Activated naive CD4-positive, alpha-beta T cell treated with anti-CD3 and anti-CD28 coated beads, Interleukin-2, amount 10 ng/mL, durations not matched to agents 7 days and 5 days (primary cell): ENCODE measurements at regions not wholly inside any gene's neighbourhood (a gene's known extent, or its start where the extent isn't known, plus 50 kb on each side); places are given as distances from the start of the nearest gene placed in this dataset.
A peak's percentile ranks its signal among the peaks of the same experiment; 100 is the strongest.
"Not testable (repeated sequence)": the region's sequence is repeated elsewhere in the genome, so short reads cannot be mapped to it uniquely, and the experiment has no call there.

Experiments
- CTCF ChIA-PET: fragments of 350-600 bp; sonication (Branson Sonifier 250); formaldehyde crosslinking; loops from one replicate; lab custom pipeline; 2021; ENCODE audit warnings: antibody characterized with exemption; lab: Charles Lee
- DNase-seq: peaks from one replicate; pipeline ENCODE4 v3.0.0-alpha.2; 2020
- H3K27ac Mint-ChIP-seq: one replicate; pipeline ENCODE4 v1.8.0; 2021; ENCODE audit warnings: mild to moderate bottlenecking, moderate library complexity, mixed read lengths
- H3K27me3 Mint-ChIP-seq: one replicate; pipeline ENCODE4 v1.8.0; 2021; ENCODE audit warnings: mild to moderate bottlenecking, mixed read lengths
- H3K36me3 Mint-ChIP-seq: one replicate; pipeline ENCODE4 v1.8.0; 2021; ENCODE audit warnings: mixed read lengths
- H3K4me1 Mint-ChIP-seq: one replicate; pipeline ENCODE4 v1.8.0; 2021; ENCODE audit warnings: mixed read lengths
- H3K4me3 Mint-ChIP-seq: one replicate; pipeline ENCODE4 v1.8.0; 2021; ENCODE audit warnings: mild to moderate bottlenecking, moderate library complexity, mixed read lengths
- H3K9me3 Mint-ChIP-seq: one replicate; pipeline ENCODE4 v1.8.0; 2021; ENCODE audit warnings: mixed read lengths

- Mint-ChIP-seq H3K27ac (no peak overlapping the region), H3K27me3 (peaks cover 5% of the 10 kb centered on the region), H3K9me3 (no peaks in the 10 kb centered on the region), H3K4me1 (no peaks in the 10 kb centered on the region), H3K4me3 (no peak overlapping the region), H3K36me3 (no peaks in the 10 kb centered on the region)
- DNase-seq: no peak
- CTCF ChIA-PET: no interaction called here
These were observed 142.0 kb upstream of the PELI2 start for GRCh38 chr14:55976219-55976618.

GRCh38 chr14:55976655-55977054 lies 141.6 kb upstream of the PELI2 start:
- no peak for DNase-seq
- peaks cover 5% of the 10 kb centered on the region for H3K27me3 Mint-ChIP-seq

GRCh38 chr14:55977392-55978150 lies 140.6 kb upstream of the PELI2 start:
- CTCF ChIA-PET: no interaction called here
- no peak for DNase-seq
- Mint-ChIP-seq H3K4me1 (no peaks in the 10 kb centered on the region), H3K27me3 (peaks cover 3% of the 10 kb centered on the region), H3K36me3 (no peaks in the 10 kb centered on the region), H3K4me3 (no peak overlapping the region), H3K9me3 (peaks cover 1% of the 10 kb centered on the region), H3K27ac (no peak overlapping the region)

More at GRCh38 chr14:55976655-55977054, 141.6 kb upstream of the PELI2 start:
- CTCF ChIA-PET: no interaction called here
- H3K27ac Mint-ChIP-seq: no peak overlapping the region
- H3K9me3 Mint-ChIP-seq: peaks cover 1% of the 10 kb centered on the region
- no peaks in the 10 kb centered on the region for H3K4me1 Mint-ChIP-seq
- no peak overlapping the region for H3K4me3 Mint-ChIP-seq
- H3K36me3 Mint-ChIP-seq: no peaks in the 10 kb centered on the region

GRCh38 chr14:55979096-55979495 lies 139.1 kb upstream of the PELI2 start:
- H3K36me3 Mint-ChIP-seq: no peaks in the 10 kb centered on the region
- H3K9me3 Mint-ChIP-seq: peaks cover 1% of the 10 kb centered on the region
- CTCF ChIA-PET: no interaction called here
- DNase-seq: no peak
- H3K4me1 Mint-ChIP-seq: no peaks in the 10 kb centered on the region
- H3K27ac Mint-ChIP-seq: no peak overlapping the region
- no peak overlapping the region for H3K4me3 Mint-ChIP-seq
- H3K27me3 Mint-ChIP-seq: peaks cover 11% of the 10 kb centered on the region

GRCh38 chr14:55979781-55980180 lies 138.4 kb upstream of the PELI2 start:
- no peaks in the 10 kb centered on the region for H3K4me1 Mint-ChIP-seq
- peaks cover 1% of the 10 kb centered on the region for H3K9me3 Mint-ChIP-seq
- H3K27me3 Mint-ChIP-seq: peaks cover 17% of the 10 kb centered on the region
- no peak for DNase-seq
- H3K4me3 Mint-ChIP-seq: no peak overlapping the region
- no peaks in the 10 kb centered on the region for H3K36me3 Mint-ChIP-seq
- CTCF ChIA-PET: no interaction called here
- H3K27ac Mint-ChIP-seq: no peak overlapping the region

GRCh38 chr14:55980970-55981369 lies 137.2 kb upstream of the PELI2 start:
- CTCF ChIA-PET: no interaction called here
- H3K9me3 Mint-ChIP-seq: peaks cover 1% of the 10 kb centered on the region
- H3K4me1 Mint-ChIP-seq: no peaks in the 10 kb centered on the region

GRCh38 chr14:55986069-55986468 lies 132.1 kb upstream of the PELI2 start:
- CTCF ChIA-PET: no interaction called here
- H3K4me3 Mint-ChIP-seq: no peak overlapping the region
- H3K9me3 Mint-ChIP-seq: peaks cover 1% of the 10 kb centered on the region
- H3K36me3 Mint-ChIP-seq: no peaks in the 10 kb centered on the region
- H3K4me1 Mint-ChIP-seq: no peaks in the 10 kb centered on the region
- H3K27me3 Mint-ChIP-seq: peaks cover 27% of the 10 kb centered on the region
- no peak for DNase-seq
- no peak overlapping the region for H3K27ac Mint-ChIP-seq

More at GRCh38 chr14:55980970-55981369, 137.2 kb upstream of the PELI2 start:
- Mint-ChIP-seq H3K36me3 (no peaks in the 10 kb centered on the region), H3K27me3 (peaks cover 21% of the 10 kb centered on the region), H3K4me3 (no peak overlapping the region), H3K27ac (no peak overlapping the region)
- no peak for DNase-seq

GRCh38 chr14:56000846-56001245 lies 117.4 kb upstream of the PELI2 start:
- Mint-ChIP-seq H3K4me3 (no peak overlapping the region), H3K4me1 (peaks cover 36% of the 10 kb centered on the region), H3K27me3 (peaks cover 85% of the 10 kb centered on the region), H3K36me3 (peaks cover 3% of the 10 kb centered on the region), H3K27ac (no peak overlapping the region), H3K9me3 (peaks cover 26% of the 10 kb centered on the region)
- no peak for DNase-seq
- CTCF ChIA-PET: no interaction called here

- Mint-ChIP-seq H3K27me3 (peaks cover 79% of the 10 kb centered on the region), H3K9me3 (peaks cover 26% of the 10 kb centered on the region), H3K36me3 (peaks cover 3% of the 10 kb centered on the region), H3K4me1 (peaks cover 37% of the 10 kb centered on the region), H3K4me3 (no peak overlapping the region), H3K27ac (no peak overlapping the region)
- DNase-seq: no peak
- CTCF ChIA-PET: no interaction called here
These were observed 115.9 kb upstream of the PELI2 start for GRCh38 chr14:56002342-56002741.

- Mint-ChIP-seq H3K36me3 (peaks cover 3% of the 10 kb centered on the region), H3K27me3 (peaks cover 84% of the 10 kb centered on the region), H3K4me1 (peaks cover 37% of the 10 kb centered on the region), H3K4me3 (no peak overlapping the region), H3K27ac (peak overlapping the region; percentile 80), H3K9me3 (peaks cover 29% of the 10 kb centered on the region)
- DNase-seq: peak; percentile 63
- CTCF ChIA-PET: no interaction called here
These were observed 115.2 kb upstream of the PELI2 start for GRCh38 chr14:56002876-56003625.

- H3K4me1 Mint-ChIP-seq: peaks cover 37% of the 10 kb centered on the region
- H3K36me3 Mint-ChIP-seq: peaks cover 3% of the 10 kb centered on the region
- H3K9me3 Mint-ChIP-seq: peaks cover 27% of the 10 kb centered on the region
- peaks cover 72% of the 10 kb centered on the region for H3K27me3 Mint-ChIP-seq
- H3K4me3 Mint-ChIP-seq: no peak overlapping the region
- peak overlapping the region; percentile 14 for H3K27ac Mint-ChIP-seq
- no peak for DNase-seq
- CTCF ChIA-PET: no interaction called here
These were observed 113.9 kb upstream of the PELI2 start for GRCh38 chr14:56004323-56004722.

GRCh38 chr14:56004786-56005185 lies 113.4 kb upstream of the PELI2 start:
- peaks cover 68% of the 10 kb centered on the region for H3K27me3 Mint-ChIP-seq
- H3K27ac Mint-ChIP-seq: peak overlapping the region; percentile 60
- peak overlapping the region; percentile 18 for H3K4me3 Mint-ChIP-seq
- H3K9me3 Mint-ChIP-seq: peaks cover 27% of the 10 kb centered on the region
- peaks cover 3% of the 10 kb centered on the region for H3K36me3 Mint-ChIP-seq
- CTCF ChIA-PET: no interaction called here
- peak; percentile 45 for DNase-seq
- peaks cover 37% of the 10 kb centered on the region for H3K4me1 Mint-ChIP-seq

- Mint-ChIP-seq H3K4me3 (peak overlapping the region; percentile 18), H3K27ac (no peak overlapping the region), H3K36me3 (peaks cover 3% of the 10 kb centered on the region), H3K27me3 (peaks cover 61% of the 10 kb centered on the region), H3K9me3 (peaks cover 21% of the 10 kb centered on the region), H3K4me1 (peaks cover 37% of the 10 kb centered on the region)
- CTCF ChIA-PET: no interaction called here
- DNase-seq: no peak
These were observed 112.8 kb upstream of the PELI2 start for GRCh38 chr14:56005191-56006053.

- H3K4me3 Mint-ChIP-seq, CTCF ChIA-PET: not testable (repeated sequence)
These were observed 110.7 kb upstream of the PELI2 start for GRCh38 chr14:56007491-56007890.

More at GRCh38 chr14:56007491-56007890, 110.7 kb upstream of the PELI2 start:
- H3K9me3 Mint-ChIP-seq, DNase-seq, H3K27ac Mint-ChIP-seq, H3K36me3 Mint-ChIP-seq: not testable (repeated sequence)
- H3K27me3 Mint-ChIP-seq: peaks cover 46% of the 10 kb centered on the region
- H3K4me1 Mint-ChIP-seq: peaks cover 31% of the 10 kb centered on the region
